H9 (cell line): ENCODE measurements at regions not wholly inside any gene's neighbourhood (a gene's known extent, or its start where the extent isn't known, plus 50 kb on each side); places are given as distances from the start of the nearest gene placed in this dataset.

Experiments
- DNase-seq: peaks from one replicate; pipeline ENCODE4 v3.0.0-alpha.2; 2017
- H2AFZ ChIP-seq: one replicate; pipeline ENCODE4 v1.6.1; 2013; ENCODE audit warnings: mild to moderate bottlenecking, low read length, control low read depth, moderate library complexity
- H2AK5ac ChIP-seq: 2 replicates; pipeline ENCODE4 v1.6.1; 2013; ENCODE audit warnings: low read length, control low read depth, mixed read lengths; ENCODE audit not compliant: insufficient read length
- H2BK120ac ChIP-seq: one replicate; pipeline ENCODE4 v1.6.1; 2013; ENCODE audit warnings: low read depth, mild to moderate bottlenecking, low read length, control low read depth, inconsistent platforms; ENCODE audit not compliant: poor library complexity, severe bottlenecking
- H2BK12ac ChIP-seq: 2 replicates; pipeline ENCODE4 v1.6.1; 2013; ENCODE audit warnings: low read length, control low read depth, mixed read lengths, low read depth; ENCODE audit not compliant: insufficient read length
- H2BK15ac ChIP-seq: 2 replicates; pipeline ENCODE4 v1.6.1; 2013; ENCODE audit warnings: low read depth, low read length, control low read depth
- H2BK20ac ChIP-seq: one replicate; pipeline ENCODE4 v1.6.1; 2013; ENCODE audit warnings: low read depth, mild to moderate bottlenecking, low read length, control low read depth, inconsistent platforms; ENCODE audit not compliant: poor library complexity, severe bottlenecking
- H2BK5ac ChIP-seq: 2 replicates; pipeline ENCODE4 v1.6.1; 2013; ENCODE audit warnings: low read length, control low read depth, mixed read lengths; ENCODE audit not compliant: insufficient read length
- H3K14ac ChIP-seq: 2 replicates; pipeline ENCODE4 v1.6.1; 2013; ENCODE audit warnings: low read length, control low read depth; ENCODE audit not compliant: insufficient read depth
- H3K18ac ChIP-seq: 2 replicates; pipeline ENCODE4 v1.6.1; 2013; ENCODE audit warnings: low read depth, mild to moderate bottlenecking, mixed read lengths, low read length, control low read depth; ENCODE audit not compliant: insufficient read length
- H3K23ac ChIP-seq: 2 replicates; pipeline ENCODE4 v1.6.1; 2013; ENCODE audit warnings: low read length, control low read depth, mixed read lengths, low read depth; ENCODE audit not compliant: insufficient read length
- H3K23me2 ChIP-seq: 2 replicates; pipeline ENCODE4 v1.6.1; 2013; ENCODE audit warnings: low read depth, mild to moderate bottlenecking, mixed read lengths, low read length, control low read depth; ENCODE audit not compliant: insufficient read length, poor library complexity, severe bottlenecking
- H3K27ac ChIP-seq: 2 replicates; pipeline ENCODE4 v1.5.1; 2013; ENCODE audit warnings: low read length, control low read depth, mixed read lengths, low read depth; ENCODE audit not compliant: insufficient read length
- H3K27me3 ChIP-seq: 2 replicates; pipeline ENCODE4 v1.6.1; 2013; ENCODE audit warnings: low read length, control low read depth, inconsistent platforms; ENCODE audit not compliant: insufficient read depth
- H3K4ac ChIP-seq: 2 replicates; pipeline ENCODE4 v1.6.1; 2013; ENCODE audit warnings: low read depth, mild to moderate bottlenecking, control low read depth, inconsistent platforms, low read length, moderate library complexity
- H3K4me1 ChIP-seq: 2 replicates; pipeline ENCODE4 v1.6.1; 2013; ENCODE audit warnings: low read length, control low read depth, inconsistent platforms; ENCODE audit not compliant: insufficient read depth
- H3K4me2 ChIP-seq: 2 replicates; pipeline ENCODE4 v1.6.1; 2013; ENCODE audit warnings: low read length, control low read depth, mixed read lengths; ENCODE audit not compliant: insufficient read length, insufficient read depth
- H3K56ac ChIP-seq: 2 replicates; pipeline ENCODE4 v1.6.1; 2013; ENCODE audit warnings: low read depth, mild to moderate bottlenecking, mixed read lengths, low read length, control low read depth; ENCODE audit not compliant: insufficient read length
- H3K79me1 ChIP-seq: 2 replicates; pipeline ENCODE4 v1.6.1; 2013; ENCODE audit warnings: low read depth, mild to moderate bottlenecking, moderate library complexity, low read length, control low read depth, inconsistent platforms; ENCODE audit not compliant: insufficient read depth, poor library complexity, severe bottlenecking
- H3K79me2 ChIP-seq: 2 replicates; pipeline ENCODE4 v1.6.1; 2013; ENCODE audit warnings: low read length, control low read depth, inconsistent platforms; ENCODE audit not compliant: insufficient read depth
- H3K9ac ChIP-seq: 2 replicates; pipeline ENCODE4 v1.6.1; 2013; ENCODE audit warnings: low read length, control low read depth, mixed read lengths; ENCODE audit not compliant: insufficient read length; ENCODE audit errors: extremely low read depth
- H3K9me3 ChIP-seq: one replicate; pipeline ENCODE4 v1.6.1; 2013; ENCODE audit warnings: low read depth, low read length, inconsistent platforms; ENCODE audit not compliant: control insufficient read depth
- H3T11ph ChIP-seq: one replicate; pipeline ENCODE4 v1.6.1; 2013; ENCODE audit warnings: mild to moderate bottlenecking, low read length, control low read depth, inconsistent platforms
- H4K20me1 ChIP-seq: one replicate; pipeline ENCODE4 v1.6.1; 2013; ENCODE audit not compliant: control insufficient read depth, insufficient read length, insufficient read depth
- H4K5ac ChIP-seq: 2 replicates; pipeline ENCODE4 v1.6.1; 2013; ENCODE audit warnings: low read depth, mild to moderate bottlenecking, mixed read lengths, low read length, control low read depth; ENCODE audit not compliant: insufficient read length
- H4K8ac ChIP-seq: replicated peaks from 2 replicates; pipeline ENCODE4 v1.6.1; 2013; ENCODE audit warnings: low read length, control low read depth, mixed read lengths, low read depth; ENCODE audit not compliant: insufficient read length
- H4K91ac ChIP-seq: 2 replicates; pipeline ENCODE4 v1.6.1; 2013; ENCODE audit warnings: low read depth, mild to moderate bottlenecking, moderate library complexity, mixed read lengths, low read length, control low read depth; ENCODE audit not compliant: insufficient read length
- H3K27ac Mint-ChIP-seq, 3 experiments: 2 replicates in 2 of 3; 3 replicates in 1 of 3; pipeline ENCODE4 v1.8.0; 2020 to 2021; ENCODE audit warnings: mixed read lengths in 3 of 3, mild to moderate bottlenecking in 1 of 3, moderate library complexity in 1 of 3
- H3K27me3 Mint-ChIP-seq: 2 replicates; pipeline ENCODE4 v1.8.0; 2021; ENCODE audit warnings: low read depth, mild to moderate bottlenecking, moderate library complexity, mixed read lengths
- H3K36me3 Mint-ChIP-seq, 3 experiments: 2 replicates in 2 of 3; 3 replicates in 1 of 3; pipeline ENCODE4 v1.8.0; 2020 to 2021; ENCODE audit warnings: low read depth in 3 of 3, mixed read lengths in 3 of 3; ENCODE audit not compliant: insufficient read depth in 1 of 3
- H3K4me1 Mint-ChIP-seq, 2 experiments: 2 replicates each; pipeline ENCODE4 v1.8.0; 2020; ENCODE audit warnings: mixed read lengths in 2 of 2
- H3K4me3 Mint-ChIP-seq, 2 experiments: 2 replicates in 1 of 2; 3 replicates in 1 of 2; pipeline ENCODE4 v1.8.0; 2020 to 2021; ENCODE audit warnings: mild to moderate bottlenecking in 2 of 2, mixed read lengths in 2 of 2, moderate library complexity in 1 of 2
- H3K9me3 Mint-ChIP-seq, 2 experiments: 2 replicates in 1 of 2; 3 replicates in 1 of 2; pipeline ENCODE4 v1.8.0; 2020; ENCODE audit warnings: mild to moderate bottlenecking in 2 of 2, mixed read lengths in 2 of 2, moderate library complexity in 1 of 2
- CTCF ChIP-seq: fragments of 200-600 bp; sonication (generic); conservative IDR thresholded peaks from 3 replicates; pipeline ENCODE4 v1.8.0; 2021; ENCODE audit warnings: antibody characterized with exemption, mild to moderate bottlenecking
- WGBS: extraction: QIAGEN DNeasy Blood & Tissue Kit; methylation state at CpG from one replicate; pipeline ENCODE4 v1.1.7; 2013; ENCODE audit warnings: missing lambda C conversion rate, low lambda C conversion rate, mixed read lengths; ENCODE audit not compliant: insufficient read length; ENCODE audit errors: extremely low coverage; 5-methylcytosine and 5-hydroxymethylcytosine counted together

DNA sequence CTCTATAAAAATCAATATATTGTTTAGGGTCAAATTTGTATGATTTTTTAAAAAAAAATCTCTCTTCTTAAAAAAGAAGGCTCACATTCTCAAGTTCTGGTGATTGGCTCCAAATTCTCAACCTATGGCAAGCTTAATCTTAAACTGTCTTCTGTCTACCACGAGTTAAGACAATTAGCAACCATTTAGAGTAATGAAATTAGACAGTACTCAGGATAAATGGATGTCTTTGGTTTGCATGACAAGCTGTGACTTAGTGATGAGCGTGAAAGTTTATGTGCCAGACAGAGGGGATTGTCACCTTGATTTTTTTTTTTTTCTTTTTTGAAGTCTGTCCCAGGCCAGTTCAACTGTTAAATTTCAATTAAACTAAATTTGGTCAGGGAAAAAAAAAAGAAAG lies 1632.3 kb downstream of the MAT2B start:
- Histone ChIP-seq H3K79me2 (no peaks in the 10 kb centered on the region), H4K8ac (no peak overlapping the region), H4K5ac (no peak overlapping the region), H3K79me1 (no peaks in the 10 kb centered on the region), H3K27ac (no peak overlapping the region), H2BK120ac (no peak overlapping the region), H2BK12ac (no peak overlapping the region), H3K23ac (no peak overlapping the region), H3K56ac (no peak overlapping the region), H2BK5ac (no peak overlapping the region), H3K4me2 (no peak overlapping the region), H3K4me1 (no peaks in the 10 kb centered on the region), H2BK20ac (no peak overlapping the region), H2AFZ (no peak overlapping the region), H3K23me2 (no peaks in the 10 kb centered on the region), H3K9ac (no peak overlapping the region), H3T11ph (no peak overlapping the region), H3K4ac (no peak overlapping the region), H3K14ac (no peak overlapping the region), H2AK5ac (no peak overlapping the region), H4K91ac (no peak overlapping the region), H2BK15ac (no peak overlapping the region), H3K27me3 (no peaks in the 10 kb centered on the region), H4K20me1 (no peaks in the 10 kb centered on the region), H3K18ac (no peak overlapping the region), H3K9me3 (no peaks in the 10 kb centered on the region)
- TF ChIP-seq CTCF = no peak
- H3K27me3 Mint-ChIP-seq = no peaks in the 10 kb centered on the region
- no peak overlapping the region for H3K4me3 Mint-ChIP-seq
- no CpG with 5 or more reads among the region's 2 CpGs for WGBS
- H3K36me3 Mint-ChIP-seq = no peaks in the 10 kb centered on the region
- H3K9me3 Mint-ChIP-seq = no peaks in the 10 kb centered on the region
- no peak for DNase-seq
- H3K27ac Mint-ChIP-seq = peak overlapping the region in 1 of 3 experiments; percentile 91; a peak in 3 of 7 replicates
- H3K4me1 Mint-ChIP-seq = peaks cover 43 to 51% of the 10 kb centered on the region in 2 experiments
